ENCODE measurements at regions not wholly inside any gene's neighbourhood (a gene's known extent, or its start where the extent isn't known, plus 50 kb on each side); places are given as distances from the start of the nearest gene placed in this dataset.

GRCh38 chr6:11961923-11962322, 50.2 kb upstream of the HIVEP1 start:
- Histone ChIP-seq H3K36me3 (ENCODE audit: control insufficient read depth in 5 of 5, insufficient read depth in 5 of 5, low read length in 5 of 5) (no peaks in the 10 kb centered on the region), H3K27ac (ENCODE audit: low read depth, low read length) (no peak overlapping the region), H3K9ac (ENCODE audit: low read length in 5 of 5) (no peak overlapping the region), H3K4me3 (ENCODE audit: low read depth in 1 of 5, low read length in 5 of 5) (no peak overlapping the region), H3K9me3 (ENCODE audit: control insufficient read depth in 5 of 5, low read length in 5 of 5) (peaks cover 0 to 3% (median 0%) of the 10 kb centered on the region in 5 donors), H3K4me1 (ENCODE audit: control insufficient read depth in 5 of 5, insufficient read depth in 5 of 5, low read length in 5 of 5) (no peaks in the 10 kb centered on the region), H3K27me3 (ENCODE audit: control insufficient read depth in 5 of 5, insufficient read depth in 4 of 5, low read length in 5 of 5) (no peaks in the 10 kb centered on the region)

DNA sequence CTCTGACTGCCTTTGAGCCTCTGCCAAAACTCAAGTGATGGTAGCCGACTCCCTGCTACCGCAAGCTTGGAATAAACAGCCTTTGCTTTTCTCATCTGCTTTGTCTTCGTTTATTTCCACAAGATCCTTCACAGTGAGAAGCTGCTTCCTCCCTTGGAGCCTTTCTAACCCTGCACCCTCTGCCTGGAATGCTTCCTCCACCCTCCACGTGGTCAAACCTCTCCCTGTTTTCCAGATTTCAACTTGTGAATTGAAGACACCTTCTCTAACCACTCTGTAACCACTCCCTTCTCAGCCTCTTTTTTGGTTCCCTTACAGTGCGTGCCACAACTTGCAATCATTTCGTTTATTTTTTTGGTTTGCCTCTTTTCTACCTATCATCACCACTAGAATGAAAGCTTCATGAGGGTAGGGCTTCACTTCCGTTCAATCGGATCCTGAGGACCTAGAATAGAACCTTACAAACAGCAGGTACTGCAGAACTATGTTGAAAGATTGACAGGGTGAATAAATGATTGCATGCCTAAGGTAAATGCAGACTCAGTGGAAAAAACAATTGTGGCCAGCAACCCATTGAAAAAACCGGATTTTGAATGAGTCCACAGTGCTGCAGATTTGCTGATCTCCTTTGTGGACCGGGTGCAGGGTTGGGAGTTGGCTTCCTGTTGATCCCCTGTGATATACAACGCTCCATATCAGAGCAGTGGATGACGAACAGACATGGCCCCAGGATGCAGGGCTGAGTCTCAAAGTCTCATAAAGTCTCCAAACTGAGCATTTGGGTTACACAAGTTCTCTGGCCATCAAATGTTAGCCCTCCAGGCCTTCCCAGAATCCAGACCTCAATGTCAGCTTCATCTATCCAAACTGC, 51.0 kb upstream of the HIVEP1 start:
- Histone ChIP-seq H3K9me3 (ENCODE audit: control insufficient read depth in 5 of 5, low read length in 5 of 5) (peaks cover 0 to 4% (median 3%) of the 10 kb centered on the region in 5 donors), H3K9ac (ENCODE audit: low read length in 5 of 5) (no peak overlapping the region), H3K27ac (ENCODE audit: low read depth, low read length) (no peak overlapping the region), H3K36me3 (ENCODE audit: control insufficient read depth in 5 of 5, insufficient read depth in 5 of 5, low read length in 5 of 5) (no peaks in the 10 kb centered on the region), H3K4me3 (ENCODE audit: low read depth in 1 of 5, low read length in 5 of 5) (no peak overlapping the region), H3K27me3 (ENCODE audit: control insufficient read depth in 5 of 5, insufficient read depth in 4 of 5, low read length in 5 of 5) (no peaks in the 10 kb centered on the region), H3K4me1 (ENCODE audit: control insufficient read depth in 5 of 5, insufficient read depth in 5 of 5, low read length in 5 of 5) (no peaks in the 10 kb centered on the region)

- Histone ChIP-seq H3K27me3 (ENCODE audit: control insufficient read depth in 5 of 5, insufficient read depth in 4 of 5, low read length in 5 of 5) (no peaks in the 10 kb centered on the region), H3K4me1 (ENCODE audit: control insufficient read depth in 5 of 5, insufficient read depth in 5 of 5, low read length in 5 of 5) (no peaks in the 10 kb centered on the region), H3K36me3 (ENCODE audit: control insufficient read depth in 5 of 5, insufficient read depth in 5 of 5, low read length in 5 of 5) (no peaks in the 10 kb centered on the region), H3K9ac (ENCODE audit: low read length in 5 of 5) (no peak overlapping the region), H3K4me3 (ENCODE audit: low read depth in 1 of 5, low read length in 5 of 5) (no peak overlapping the region), H3K27ac (ENCODE audit: low read depth, low read length) (no peak overlapping the region), H3K9me3 (ENCODE audit: control insufficient read depth in 5 of 5, low read length in 5 of 5) (peaks cover 0 to 4% (median 0%) of the 10 kb centered on the region in 5 donors)
These were observed 55.3 kb upstream of the HIVEP1 start for GRCh38 chr6:11956781-11957180.

DNA sequence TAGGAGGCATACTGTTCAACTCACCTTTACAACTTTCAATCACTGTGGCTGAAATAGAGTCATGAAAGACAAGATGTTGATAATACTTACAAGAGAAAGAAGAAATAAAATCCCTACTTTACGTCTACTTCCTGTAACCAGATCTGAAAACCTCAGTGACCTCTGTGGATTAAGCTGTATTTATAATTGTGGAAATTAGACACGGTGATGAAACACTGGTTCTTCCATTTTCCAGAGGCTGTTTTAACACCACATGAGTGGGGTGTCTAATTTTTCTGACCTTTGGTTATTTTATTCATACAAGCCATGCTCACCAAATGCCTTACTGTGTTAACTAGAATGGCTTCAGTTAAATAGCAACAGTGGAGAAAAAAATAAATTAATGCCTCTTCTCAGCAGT, 58.5 kb upstream of the HIVEP1 start:
- H3K27me3 ChIP-seq (ENCODE audit: control insufficient read depth in 5 of 5, insufficient read depth in 4 of 5, low read length in 5 of 5): no peaks in the 10 kb centered on the region
- H3K4me1 ChIP-seq (ENCODE audit: control insufficient read depth in 5 of 5, insufficient read depth in 5 of 5, low read length in 5 of 5): no peaks in the 10 kb centered on the region
- no peak overlapping the region for H3K4me3 ChIP-seq (ENCODE audit: low read depth in 1 of 5, low read length in 5 of 5)
- H3K9me3 ChIP-seq (ENCODE audit: control insufficient read depth in 5 of 5, low read length in 5 of 5): peaks cover 0 to 4% (median 0%) of the 10 kb centered on the region in 5 donors
- no peak overlapping the region for H3K9ac ChIP-seq (ENCODE audit: low read length in 5 of 5)
- no peaks in the 10 kb centered on the region for H3K36me3 ChIP-seq (ENCODE audit: control insufficient read depth in 5 of 5, insufficient read depth in 5 of 5, low read length in 5 of 5)
- no peak overlapping the region for H3K27ac ChIP-seq (ENCODE audit: low read depth, low read length)

GRCh38 chr6:11952316-11952715, 59.8 kb upstream of the HIVEP1 start:
- Histone ChIP-seq H3K4me3 (ENCODE audit: low read depth in 1 of 5, low read length in 5 of 5) (no peak overlapping the region), H3K27ac (ENCODE audit: low read depth, low read length) (no peak overlapping the region), H3K4me1 (ENCODE audit: control insufficient read depth in 5 of 5, insufficient read depth in 5 of 5, low read length in 5 of 5) (no peaks in the 10 kb centered on the region), H3K27me3 (ENCODE audit: control insufficient read depth in 5 of 5, insufficient read depth in 4 of 5, low read length in 5 of 5) (no peaks in the 10 kb centered on the region), H3K9me3 (ENCODE audit: control insufficient read depth in 5 of 5, low read length in 5 of 5) (peaks cover 0 to 4% (median 0%) of the 10 kb centered on the region in 5 donors), H3K36me3 (ENCODE audit: control insufficient read depth in 5 of 5, insufficient read depth in 5 of 5, low read length in 5 of 5) (no peaks in the 10 kb centered on the region), H3K9ac (ENCODE audit: low read length in 5 of 5) (no peak overlapping the region)

GRCh38 chr6:11951868-11952267, 60.2 kb upstream of the HIVEP1 start:
- H3K27me3 ChIP-seq (ENCODE audit: control insufficient read depth in 5 of 5, insufficient read depth in 4 of 5, low read length in 5 of 5): no peaks in the 10 kb centered on the region

DNA sequence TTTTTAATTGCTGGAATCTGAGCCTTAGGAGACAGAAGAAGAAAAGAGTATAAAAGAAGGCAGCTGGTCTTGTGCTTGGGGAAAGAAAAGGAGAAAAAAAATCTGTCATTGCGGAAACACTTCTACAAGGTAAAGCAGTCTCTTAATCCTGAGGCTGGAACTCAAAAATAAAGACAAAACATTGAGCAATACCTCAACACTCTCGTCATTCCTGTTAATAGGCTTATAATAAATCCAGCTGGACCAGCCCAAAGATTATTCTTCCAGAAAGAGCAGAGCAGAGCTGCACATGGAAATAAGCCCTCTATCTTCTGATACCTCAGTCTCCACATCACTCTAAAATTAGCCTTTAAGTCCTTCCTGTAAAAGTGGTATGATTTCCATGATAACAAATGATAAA, 62.0 kb upstream of the HIVEP1 start:
- H3K9ac ChIP-seq (ENCODE audit: low read length in 5 of 5): no peak overlapping the region
- H3K9me3 ChIP-seq (ENCODE audit: control insufficient read depth in 5 of 5, low read length in 5 of 5): no peaks in the 10 kb centered on the region
- no peaks in the 10 kb centered on the region for H3K27me3 ChIP-seq (ENCODE audit: control insufficient read depth in 5 of 5, insufficient read depth in 4 of 5, low read length in 5 of 5)
- H3K27ac ChIP-seq (ENCODE audit: low read depth, low read length): no peak overlapping the region
- H3K4me1 ChIP-seq (ENCODE audit: control insufficient read depth in 5 of 5, insufficient read depth in 5 of 5, low read length in 5 of 5): no peaks in the 10 kb centered on the region
- H3K4me3 ChIP-seq (ENCODE audit: low read depth in 1 of 5, low read length in 5 of 5): no peak overlapping the region
- no peaks in the 10 kb centered on the region for H3K36me3 ChIP-seq (ENCODE audit: control insufficient read depth in 5 of 5, insufficient read depth in 5 of 5, low read length in 5 of 5)

More at GRCh38 chr6:11951868-11952267, 60.2 kb upstream of the HIVEP1 start:
- Histone ChIP-seq H3K9ac (ENCODE audit: low read length in 5 of 5) (no peak overlapping the region), H3K9me3 (ENCODE audit: control insufficient read depth in 5 of 5, low read length in 5 of 5) (peaks cover 0 to 3% (median 0%) of the 10 kb centered on the region in 5 donors), H3K36me3 (ENCODE audit: control insufficient read depth in 5 of 5, insufficient read depth in 5 of 5, low read length in 5 of 5) (no peaks in the 10 kb centered on the region), H3K4me1 (ENCODE audit: control insufficient read depth in 5 of 5, insufficient read depth in 5 of 5, low read length in 5 of 5) (no peaks in the 10 kb centered on the region), H3K4me3 (ENCODE audit: low read depth in 1 of 5, low read length in 5 of 5) (no peak overlapping the region), H3K27ac (ENCODE audit: low read depth, low read length) (no peak overlapping the region)

DNA sequence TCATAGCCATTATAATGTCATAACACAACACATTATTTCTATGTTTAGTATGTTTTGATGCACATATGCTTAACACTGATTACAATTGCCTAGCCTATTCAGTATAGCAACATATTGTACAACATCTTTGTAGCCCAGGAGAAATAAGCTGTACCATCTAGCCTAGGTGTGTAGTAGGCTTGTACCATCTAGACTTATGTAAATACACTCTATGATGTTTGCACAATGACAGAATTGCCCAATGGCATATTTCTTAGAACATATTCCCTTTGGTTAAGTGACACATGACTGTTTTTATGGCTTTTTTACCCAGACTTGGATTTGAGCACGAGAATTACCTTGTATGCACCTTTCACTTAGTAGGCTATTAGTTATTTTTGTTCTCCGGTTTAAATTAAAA, 64.5 kb upstream of the HIVEP1 start:
- Histone ChIP-seq H3K27me3 (ENCODE audit: control insufficient read depth in 5 of 5, insufficient read depth in 4 of 5, low read length in 5 of 5) (no peaks in the 10 kb centered on the region), H3K4me1 (ENCODE audit: control insufficient read depth in 5 of 5, insufficient read depth in 5 of 5, low read length in 5 of 5) (no peaks in the 10 kb centered on the region), H3K4me3 (ENCODE audit: low read depth in 1 of 5, low read length in 5 of 5) (no peak overlapping the region), H3K9ac (ENCODE audit: low read length in 5 of 5) (no peak overlapping the region), H3K36me3 (ENCODE audit: control insufficient read depth in 5 of 5, insufficient read depth in 5 of 5, low read length in 5 of 5) (no peaks in the 10 kb centered on the region), H3K27ac (ENCODE audit: low read depth, low read length) (no peak overlapping the region), H3K9me3 (ENCODE audit: control insufficient read depth in 5 of 5, low read length in 5 of 5) (no peaks in the 10 kb centered on the region)

DNA sequence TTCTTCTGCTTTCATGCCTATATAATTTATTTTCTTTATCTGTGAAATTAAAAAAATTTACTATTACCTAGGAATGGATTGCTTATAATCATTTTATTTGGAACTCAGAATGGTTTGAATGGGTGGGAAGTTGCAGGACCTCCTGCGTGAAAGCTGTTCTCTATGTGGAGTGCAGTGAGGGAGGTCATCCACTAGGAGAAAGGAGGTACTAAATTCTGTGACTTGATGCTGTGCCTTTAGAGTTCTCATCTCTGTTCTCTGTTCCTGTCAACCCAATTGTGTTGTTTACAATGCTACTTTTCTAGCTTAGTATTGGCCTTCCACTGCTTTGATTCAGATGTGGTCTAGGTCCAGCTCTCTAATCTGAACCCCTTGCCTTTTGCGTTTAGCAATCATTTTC, 65.0 kb upstream of the HIVEP1 start:
- no peaks in the 10 kb centered on the region for H3K4me1 ChIP-seq (ENCODE audit: control insufficient read depth in 5 of 5, insufficient read depth in 5 of 5, low read length in 5 of 5)
- H3K4me3 ChIP-seq (ENCODE audit: low read depth in 1 of 5, low read length in 5 of 5): no peak overlapping the region
- H3K27ac ChIP-seq (ENCODE audit: low read depth, low read length): no peak overlapping the region
- H3K9ac ChIP-seq (ENCODE audit: low read length in 5 of 5): no peak overlapping the region
- H3K27me3 ChIP-seq (ENCODE audit: control insufficient read depth in 5 of 5, insufficient read depth in 4 of 5, low read length in 5 of 5): no peaks in the 10 kb centered on the region
- no peaks in the 10 kb centered on the region for H3K36me3 ChIP-seq (ENCODE audit: control insufficient read depth in 5 of 5, insufficient read depth in 5 of 5, low read length in 5 of 5)
- no peaks in the 10 kb centered on the region for H3K9me3 ChIP-seq (ENCODE audit: control insufficient read depth in 5 of 5, low read length in 5 of 5)

- H3K9me3 ChIP-seq (ENCODE audit: control insufficient read depth in 5 of 5, low read length in 5 of 5): no peaks in the 10 kb centered on the region
- H3K4me3 ChIP-seq (ENCODE audit: low read depth in 1 of 5, low read length in 5 of 5): no peak overlapping the region
- H3K4me1 ChIP-seq (ENCODE audit: control insufficient read depth in 5 of 5, insufficient read depth in 5 of 5, low read length in 5 of 5): no peaks in the 10 kb centered on the region
- H3K27me3 ChIP-seq (ENCODE audit: control insufficient read depth in 5 of 5, insufficient read depth in 4 of 5, low read length in 5 of 5): no peaks in the 10 kb centered on the region
- no peak overlapping the region for H3K9ac ChIP-seq (ENCODE audit: low read length in 5 of 5)
- no peaks in the 10 kb centered on the region for H3K36me3 ChIP-seq (ENCODE audit: control insufficient read depth in 5 of 5, insufficient read depth in 5 of 5, low read length in 5 of 5)
- no peak overlapping the region for H3K27ac ChIP-seq (ENCODE audit: low read depth, low read length)
These were observed 68.0 kb upstream of the HIVEP1 start for GRCh38 chr6:11944111-11944510.
